Uterus (tissue), 3 donors: ENCODE measurements at regions not wholly inside any gene's neighbourhood (a gene's known extent, or its start where the extent isn't known, plus 50 kb on each side); places are given as distances from the start of the nearest gene placed in this dataset.

Experiments used
- DNase-seq, 2 donors: peaks; one replicate each; pipeline ENCODE4 v3.0.0-alpha.2; 2019 to 2020
- H3K27ac ChIP-seq, 2 donors: fragments of 200-600 bp; sonication (generic); 1 replicate in 1 of 2; 2 replicates in 1 of 2; pipeline ENCODE4 v1.5.1; 2016 to 2018
- H3K27me3 ChIP-seq, 2 donors: fragments of 200-600 bp; sonication (generic); one replicate each; pipeline ENCODE4 v1.5.1; 2018 to 2019; ENCODE audit warnings: control low read depth in 1 of 2
- H3K36me3 ChIP-seq, 2 donors: fragments of 200-600 bp; sonication (generic); one replicate each; pipeline ENCODE4 v1.5.1; 2019; ENCODE audit warnings: control low read depth in 1 of 2
- H3K4me1 ChIP-seq, 2 donors: fragments of 200-600 bp; sonication (generic); one replicate each; pipeline ENCODE4 v1.5.1; 2018 to 2019; ENCODE audit warnings: control low read depth in 1 of 2
- H3K4me3 ChIP-seq, 2 donors: fragments of 200-600 bp; sonication (generic); 1 replicate in 1 of 2; 2 replicates in 1 of 2; pipeline ENCODE4 v1.5.1; 2018 to 2019; ENCODE audit warnings: mild to moderate bottlenecking in 1 of 2
- H3K9me3 ChIP-seq, 2 donors: fragments of 200-600 bp; sonication (generic); one replicate each; pipeline ENCODE4 v1.5.1; 2019; ENCODE audit warnings: control low read depth in 1 of 2
- POLR2A ChIP-seq, 2 donors: fragments of 450-650 bp; IDR thresholded peaks; one replicate each; pipeline ENCODE4 v1.6.1; 2016; ENCODE audit warnings: antibody characterized with exemption in 2 of 2, mild to moderate bottlenecking in 1 of 2, moderate library complexity in 1 of 2
- intact Hi-C: fragments of 100-400 bp; cut with DNase I; formaldehyde crosslinking; loops from one replicate; pipeline ENCODE4 v1.15.1; 2023; ENCODE audit warnings: low total_unique reads
- TF ChIP-seq, protein P1 (sequence below), 4 experiments: fragments of 200-600 bp in 2 of 4; fragments of 450-650 bp in 2 of 4; sonication (generic) in 2 of 4; IDR thresholded peaks; one replicate each; pipeline ENCODE4 v1.5.1; 2016 to 2019; ENCODE audit warnings: antibody characterized with exemption in 4 of 4, mild to moderate bottlenecking in 2 of 4, moderate library complexity in 1 of 4
- donor health status: DM: yes; HTN: yes; CAD: no.

DNA sequence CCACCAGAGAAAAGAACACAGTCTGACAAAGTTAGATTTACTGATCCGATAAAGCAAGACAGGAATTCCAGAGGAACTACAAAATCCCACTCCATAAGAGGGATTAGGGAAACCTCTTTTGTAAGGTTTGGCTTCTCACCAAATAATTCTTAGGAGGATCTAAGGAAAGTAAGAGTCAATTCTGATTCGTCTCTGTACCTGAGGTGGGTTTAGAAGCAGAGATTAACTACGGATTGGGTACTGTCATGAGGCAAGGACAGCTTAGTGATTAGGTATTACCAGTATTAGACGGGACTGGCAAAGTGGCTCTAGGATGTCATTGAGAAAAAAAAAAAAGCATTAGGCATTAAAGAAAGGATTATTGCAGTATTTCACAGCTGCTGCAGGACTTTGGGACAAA lies 371.7 kb upstream of the BRINP3 start:
- DNase-seq, result no peak
- no peak overlapping the region for H3K27ac ChIP-seq
- H3K4me1 ChIP-seq, result no peaks in the 10 kb centered on the region
- H3K9me3 ChIP-seq, result no peaks in the 10 kb centered on the region
- no peaks in the 10 kb centered on the region for H3K27me3 ChIP-seq
- no peak overlapping the region for H3K4me3 ChIP-seq
- TF ChIP-seq POLR2A (IDR thresholded peaks at IDR 0.05), result no peak
- TF ChIP-seq, protein P1, sequence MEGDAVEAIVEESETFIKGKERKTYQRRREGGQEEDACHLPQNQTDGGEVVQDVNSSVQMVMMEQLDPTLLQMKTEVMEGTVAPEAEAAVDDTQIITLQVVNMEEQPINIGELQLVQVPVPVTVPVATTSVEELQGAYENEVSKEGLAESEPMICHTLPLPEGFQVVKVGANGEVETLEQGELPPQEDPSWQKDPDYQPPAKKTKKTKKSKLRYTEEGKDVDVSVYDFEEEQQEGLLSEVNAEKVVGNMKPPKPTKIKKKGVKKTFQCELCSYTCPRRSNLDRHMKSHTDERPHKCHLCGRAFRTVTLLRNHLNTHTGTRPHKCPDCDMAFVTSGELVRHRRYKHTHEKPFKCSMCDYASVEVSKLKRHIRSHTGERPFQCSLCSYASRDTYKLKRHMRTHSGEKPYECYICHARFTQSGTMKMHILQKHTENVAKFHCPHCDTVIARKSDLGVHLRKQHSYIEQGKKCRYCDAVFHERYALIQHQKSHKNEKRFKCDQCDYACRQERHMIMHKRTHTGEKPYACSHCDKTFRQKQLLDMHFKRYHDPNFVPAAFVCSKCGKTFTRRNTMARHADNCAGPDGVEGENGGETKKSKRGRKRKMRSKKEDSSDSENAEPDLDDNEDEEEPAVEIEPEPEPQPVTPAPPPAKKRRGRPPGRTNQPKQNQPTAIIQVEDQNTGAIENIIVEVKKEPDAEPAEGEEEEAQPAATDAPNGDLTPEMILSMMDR (IDR thresholded peaks at IDR 0.05), result no peak
- no peaks in the 10 kb centered on the region for H3K36me3 ChIP-seq
- intact Hi-C loops, result no loop called here

DNA sequence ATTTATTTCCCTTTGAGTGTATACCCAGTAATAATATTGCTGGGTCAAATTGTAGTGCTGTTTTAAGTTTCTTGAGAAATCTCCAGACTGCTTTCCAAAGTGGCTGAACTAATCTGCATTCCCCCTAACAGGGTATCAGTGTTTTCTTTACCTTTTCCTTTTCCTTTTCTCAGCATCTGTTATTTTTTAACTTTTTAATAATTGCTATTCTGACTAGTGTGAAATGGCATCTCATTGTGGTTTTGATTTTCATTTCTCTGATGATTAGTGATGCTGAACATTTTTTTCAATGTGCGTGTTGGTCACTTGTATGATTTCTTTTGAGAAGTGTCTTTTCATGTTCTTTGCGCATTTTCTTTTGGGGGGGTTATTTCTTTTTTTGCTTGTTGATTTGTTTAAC lies 374.9 kb upstream of the BRINP3 start:
- DNase-seq, result no peak
- Histone ChIP-seq H3K36me3 (no peaks in the 10 kb centered on the region), H3K27me3 (no peaks in the 10 kb centered on the region), H3K9me3 (no peaks in the 10 kb centered on the region), H3K4me1 (no peaks in the 10 kb centered on the region), H3K4me3 (no peak overlapping the region), H3K27ac (no peak overlapping the region)
- TF ChIP-seq POLR2A (IDR thresholded peaks at IDR 0.05), result no peak
- TF ChIP-seq, protein P1 (IDR thresholded peaks at IDR 0.05), result no peak
- intact Hi-C loops, result no loop called here

DNA sequence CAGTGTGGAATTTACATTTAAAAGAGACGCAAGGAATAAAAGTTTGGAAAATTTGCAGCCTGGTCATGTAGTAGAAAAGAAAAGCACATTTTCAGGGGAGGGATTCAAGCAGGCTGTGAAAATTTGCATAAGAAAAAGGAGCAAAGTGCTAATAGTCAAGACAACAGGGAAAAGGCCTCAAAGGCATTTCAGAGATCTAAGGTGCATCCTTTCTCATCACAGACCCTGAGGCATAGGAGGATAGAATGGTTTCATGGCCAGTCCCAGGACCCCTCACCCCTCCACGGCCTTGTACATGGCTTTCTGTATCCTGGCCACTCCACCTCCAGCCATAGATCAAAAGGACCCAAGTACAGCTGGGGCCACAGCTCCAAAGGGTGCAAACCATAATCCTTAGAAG lies 380.5 kb upstream of the BRINP3 start:
- H3K27me3 ChIP-seq, result no peaks in the 10 kb centered on the region
- no peaks in the 10 kb centered on the region for H3K9me3 ChIP-seq
- no peak overlapping the region for H3K27ac ChIP-seq
- H3K4me1 ChIP-seq, result no peaks in the 10 kb centered on the region
- H3K36me3 ChIP-seq, result no peaks in the 10 kb centered on the region
- TF ChIP-seq, protein P1 (IDR thresholded peaks at IDR 0.05), result no peak
- TF ChIP-seq POLR2A (IDR thresholded peaks at IDR 0.05), result no peak
- intact Hi-C loops, result no loop called here
- H3K4me3 ChIP-seq, result no peak overlapping the region
- DNase-seq, result no peak

DNA sequence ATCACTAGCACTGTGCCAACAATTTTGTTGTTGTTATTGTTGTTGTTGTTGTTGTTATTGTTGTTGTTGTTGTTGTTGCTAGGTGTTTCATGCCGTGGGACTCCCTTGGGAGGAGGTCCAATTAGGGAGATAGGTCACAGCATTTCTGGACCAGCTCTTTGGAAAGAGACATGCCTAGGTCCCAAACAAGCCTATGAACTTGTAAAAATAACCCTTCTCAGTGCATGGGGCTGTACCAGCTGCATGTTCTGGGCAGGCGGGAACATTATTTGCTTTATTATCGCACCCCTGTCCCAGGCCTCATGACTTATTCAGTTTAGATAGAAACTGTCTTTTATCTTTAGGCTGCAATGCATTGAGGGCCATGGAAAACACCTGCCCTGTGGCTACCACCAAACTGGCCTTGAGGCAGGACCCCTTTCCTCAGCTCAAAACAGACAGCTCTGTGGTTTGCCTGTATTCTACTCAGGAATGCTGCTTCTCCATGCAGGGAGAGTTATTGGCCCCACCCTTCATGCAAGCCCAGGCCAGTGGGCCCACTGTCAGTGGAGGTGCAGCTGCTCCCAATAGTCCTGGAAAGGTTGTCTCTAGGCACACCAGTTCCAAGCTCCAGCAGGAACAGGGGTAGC lies 386.5 kb upstream of the BRINP3 start:
- H3K27ac ChIP-seq, result no peak overlapping the region
- intact Hi-C loops, result no loop called here

DNA sequence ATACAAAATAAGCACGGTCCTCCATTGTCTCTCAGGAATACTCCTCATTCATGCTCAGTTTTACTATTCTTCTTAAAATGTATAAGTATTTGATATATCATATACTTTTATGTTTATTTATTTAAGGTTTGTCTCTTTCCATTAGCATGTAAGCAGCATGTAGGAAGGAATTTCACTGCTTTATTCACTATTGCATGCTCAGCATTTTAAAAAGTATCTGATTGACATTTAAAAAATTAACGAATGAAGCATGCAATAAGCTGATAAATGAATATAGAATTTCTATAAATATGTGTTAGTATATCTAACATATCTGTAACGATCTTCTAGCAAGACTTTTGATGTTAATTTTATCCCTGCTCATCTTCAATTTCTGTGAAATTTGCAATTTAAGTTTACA lies 402.7 kb upstream of the BRINP3 start:
- intact Hi-C loops, result no loop called here
- Histone ChIP-seq H3K4me3 (no peak overlapping the region), H3K27ac (no peak overlapping the region), H3K27me3 (no peaks in the 10 kb centered on the region), H3K9me3 (no peaks in the 10 kb centered on the region), H3K36me3 (no peaks in the 10 kb centered on the region), H3K4me1 (no peaks in the 10 kb centered on the region)
- TF ChIP-seq POLR2A (IDR thresholded peaks at IDR 0.05), result no peak
- DNase-seq, result no peak

More for the DNA sequence above, 386.5 kb upstream of the BRINP3 start:
- no peak for TF ChIP-seq POLR2A (IDR thresholded peaks at IDR 0.05)
- TF ChIP-seq, protein P1 (IDR thresholded peaks at IDR 0.05), result no peak
- no peak for DNase-seq
- Histone ChIP-seq H3K27me3 (no peaks in the 10 kb centered on the region), H3K36me3 (no peaks in the 10 kb centered on the region), H3K4me3 (no peak overlapping the region), H3K9me3 (no peaks in the 10 kb centered on the region), H3K4me1 (no peaks in the 10 kb centered on the region)

DNA sequence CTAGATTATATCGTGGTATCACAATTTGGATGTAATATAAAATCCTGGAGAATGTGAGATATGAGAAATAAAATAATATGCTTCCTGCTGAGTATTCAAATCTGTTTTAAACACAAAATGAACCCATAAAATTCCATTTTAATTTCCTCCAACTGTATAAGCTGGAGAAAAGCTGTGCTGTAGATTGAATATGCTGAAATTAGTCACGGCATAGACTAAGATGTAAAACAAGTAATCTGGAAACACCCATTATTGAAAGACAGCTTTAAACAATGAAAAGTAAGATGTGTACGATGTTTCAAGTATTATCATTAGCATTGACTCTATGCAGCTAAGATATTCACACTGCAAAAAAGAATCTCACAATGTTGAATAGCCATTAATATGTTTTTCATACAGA lies 403.4 kb upstream of the BRINP3 start:
- Histone ChIP-seq H3K36me3 (no peaks in the 10 kb centered on the region), H3K27ac (no peak overlapping the region), H3K4me1 (no peaks in the 10 kb centered on the region), H3K4me3 (no peak overlapping the region), H3K27me3 (no peaks in the 10 kb centered on the region), H3K9me3 (no peaks in the 10 kb centered on the region)
- no peak for DNase-seq
- TF ChIP-seq POLR2A (IDR thresholded peaks at IDR 0.05), result no peak
- TF ChIP-seq, protein P1 (IDR thresholded peaks at IDR 0.05), result no peak
- intact Hi-C loops, result no loop called here
